Lung (tissue), 11 donors: ENCODE measurements at regions not wholly inside any gene's neighbourhood (a gene's known extent, or its start where the extent isn't known, plus 50 kb on each side); places are given as distances from the start of the nearest gene placed in this dataset.

Source experiments
- ATAC-seq: fragments of 200-7000 bp; cut with Tn5 transposase; one replicate; pipeline ENCODE4 v1.9.1; 2020; ENCODE audit warnings: moderate number of reproducible peaks; ENCODE audit not compliant: insufficient read depth, low FRiP score
- DNase-seq, 3 donors: peaks; one replicate each; pipeline ENCODE4 v3.0.0-alpha.2; 2013 to 2017
- H3K27ac ChIP-seq, 2 donors: one replicate each; pipeline ENCODE4 v1.5.1; 2013; ENCODE audit warnings: mild to moderate bottlenecking in 2 of 2, moderate library complexity in 2 of 2, control low read depth in 1 of 2, inconsistent platforms in 1 of 2, low read depth in 1 of 2, low read length in 1 of 2
- H3K27me3 ChIP-seq, 3 donors: one replicate each; pipeline ENCODE4 v1.5.1; 2013; ENCODE audit warnings: low read length in 2 of 3; ENCODE audit not compliant: control insufficient read depth in 3 of 3, insufficient read depth in 3 of 3
- H3K36me3 ChIP-seq, 4 donors: one replicate each; pipeline ENCODE4 v1.5.1; 2013; ENCODE audit warnings: low read length in 4 of 4, mild to moderate bottlenecking in 1 of 4, moderate library complexity in 1 of 4; ENCODE audit not compliant: control insufficient read depth in 4 of 4, insufficient read depth in 4 of 4
- H3K4me1 ChIP-seq, 5 donors: one replicate each; pipeline ENCODE4 v1.5.1; 2013; ENCODE audit warnings: low read length in 5 of 5, mild to moderate bottlenecking in 2 of 5, moderate library complexity in 1 of 5; ENCODE audit not compliant: control insufficient read depth in 5 of 5, insufficient read depth in 5 of 5
- H3K4me3 ChIP-seq: one replicate; pipeline ENCODE4 v1.5.1; 2013; ENCODE audit warnings: mild to moderate bottlenecking, control low read depth, moderate library complexity
- H3K9ac ChIP-seq, 2 donors: one replicate each; pipeline ENCODE4 v1.5.1; 2013; ENCODE audit warnings: low read length in 2 of 2, control low read depth in 1 of 2; ENCODE audit not compliant: insufficient read depth in 1 of 2
- H3K9me3 ChIP-seq, 4 donors: one replicate each; pipeline ENCODE4 v1.5.1; 2013; ENCODE audit warnings: low read length in 3 of 4, mild to moderate bottlenecking in 1 of 4, moderate library complexity in 1 of 4; ENCODE audit not compliant: control insufficient read depth in 4 of 4, insufficient read depth in 3 of 4
- WGBS, 2 donors: extraction: QIAGEN DNeasy Blood & Tissue Kit; methylation state at CpG; one replicate each; pipeline ENCODE4 v1.1.7; 2013; 5-methylcytosine and 5-hydroxymethylcytosine counted together
- TF ChIP-seq, protein P1 (sequence below): IDR thresholded peaks from 2 replicates; pipeline ENCODE4 v1.5.1; 2012; ENCODE audit warnings: mild to moderate bottlenecking; ENCODE audit errors: control extremely low read depth, extremely low read depth
- donor health status: control.
- donor health status: control.
- donor health status: Bipolar disorder and iron deficiency.
- donor health status: healthy.
- donor health status: DM: yes; HTN: yes; CAD: no.

DNA sequence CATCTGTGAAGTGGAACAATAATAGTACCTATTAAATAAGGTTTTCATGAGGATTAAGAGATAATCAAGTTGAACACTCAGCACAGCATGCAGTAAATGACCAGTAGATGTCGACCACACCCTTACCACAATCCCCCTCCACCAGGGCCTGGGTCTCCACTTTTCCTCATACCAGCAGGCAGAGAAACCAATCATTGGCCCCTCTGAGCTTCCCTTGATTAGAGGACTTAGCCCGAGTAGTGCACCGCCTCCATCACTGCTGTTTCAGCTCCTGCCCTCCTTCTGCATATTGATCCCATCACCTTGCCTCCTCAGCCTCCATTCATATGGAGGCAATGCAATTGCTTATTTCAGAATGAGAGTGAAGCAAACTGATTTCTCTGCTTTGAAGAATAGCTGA is 96.5 kb upstream of the CDH11 start:
- Histone ChIP-seq H3K4me1 (no peaks in the 10 kb centered on the region), H3K4me3 (no peak overlapping the region), H3K36me3 (no peaks in the 10 kb centered on the region), H3K9me3 (no peaks in the 10 kb centered on the region), H3K27ac (no peak overlapping the region), H3K27me3 (no peaks in the 10 kb centered on the region), H3K9ac (no peak overlapping the region)
- TF ChIP-seq, protein P1, sequence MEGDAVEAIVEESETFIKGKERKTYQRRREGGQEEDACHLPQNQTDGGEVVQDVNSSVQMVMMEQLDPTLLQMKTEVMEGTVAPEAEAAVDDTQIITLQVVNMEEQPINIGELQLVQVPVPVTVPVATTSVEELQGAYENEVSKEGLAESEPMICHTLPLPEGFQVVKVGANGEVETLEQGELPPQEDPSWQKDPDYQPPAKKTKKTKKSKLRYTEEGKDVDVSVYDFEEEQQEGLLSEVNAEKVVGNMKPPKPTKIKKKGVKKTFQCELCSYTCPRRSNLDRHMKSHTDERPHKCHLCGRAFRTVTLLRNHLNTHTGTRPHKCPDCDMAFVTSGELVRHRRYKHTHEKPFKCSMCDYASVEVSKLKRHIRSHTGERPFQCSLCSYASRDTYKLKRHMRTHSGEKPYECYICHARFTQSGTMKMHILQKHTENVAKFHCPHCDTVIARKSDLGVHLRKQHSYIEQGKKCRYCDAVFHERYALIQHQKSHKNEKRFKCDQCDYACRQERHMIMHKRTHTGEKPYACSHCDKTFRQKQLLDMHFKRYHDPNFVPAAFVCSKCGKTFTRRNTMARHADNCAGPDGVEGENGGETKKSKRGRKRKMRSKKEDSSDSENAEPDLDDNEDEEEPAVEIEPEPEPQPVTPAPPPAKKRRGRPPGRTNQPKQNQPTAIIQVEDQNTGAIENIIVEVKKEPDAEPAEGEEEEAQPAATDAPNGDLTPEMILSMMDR, result no peak
- WGBS, 2 donors, result 62 to 75% methylated on average over 3 of the region's 3 CpGs
- no peak for ATAC-seq
- no peak for DNase-seq

DNA sequence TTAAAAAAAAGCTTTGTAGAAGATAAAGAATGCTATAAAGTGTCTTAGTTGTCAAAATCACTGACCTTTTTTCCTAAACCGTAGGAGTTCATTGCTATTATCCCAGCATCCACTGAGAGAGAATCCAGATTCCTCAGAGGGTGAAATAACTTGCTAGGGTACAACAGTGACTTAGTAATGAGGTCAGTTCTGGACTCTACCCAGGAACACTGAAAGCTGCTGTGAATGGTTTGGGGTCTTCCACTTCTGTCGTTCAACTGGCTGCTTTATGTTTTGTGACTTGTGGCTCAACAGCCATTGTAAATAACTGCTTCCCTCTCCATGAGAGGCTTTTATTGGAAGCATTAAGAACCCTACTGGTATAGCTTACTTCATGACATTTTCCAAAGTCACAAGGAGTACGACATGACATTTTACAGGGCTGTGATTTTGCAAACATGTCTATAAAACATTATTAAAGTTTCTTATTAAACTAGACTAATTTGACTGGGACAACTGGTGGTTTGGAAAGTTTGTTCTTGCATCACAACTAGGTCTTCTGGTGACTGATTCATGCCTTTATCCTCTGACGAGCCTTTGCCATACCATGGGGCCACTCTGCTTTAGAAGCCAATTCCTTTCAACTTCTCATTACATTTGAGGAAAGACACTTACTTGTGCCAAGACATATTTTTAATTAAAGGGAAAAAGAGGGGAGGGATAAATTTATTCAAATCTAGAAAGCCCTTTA is 92.2 kb upstream of the CDH11 start:
- Histone ChIP-seq H3K9ac (no peak overlapping the region), H3K4me1 (peaks cover 0 to 5% (median 0%) of the 10 kb centered on the region in 5 donors), H3K36me3 (no peaks in the 10 kb centered on the region), H3K4me3 (no peak overlapping the region), H3K27me3 (no peaks in the 10 kb centered on the region), H3K9me3 (no peaks in the 10 kb centered on the region), H3K27ac (no peak overlapping the region)
- no peak for DNase-seq
- 67 to 76% methylated on average over 4 of the region's 4 CpGs for WGBS, 2 donors
- no peak for ATAC-seq
- TF ChIP-seq, protein P1, result no peak

GRCh38 chr16:65212791-65213190 is 90.9 kb upstream of the CDH11 start:
- ATAC-seq (no peak), DNase-seq (no peak)
- Histone ChIP-seq H3K9ac (no peak overlapping the region), H3K27ac (no peak overlapping the region), H3K4me3 (no peak overlapping the region), H3K36me3 (no peaks in the 10 kb centered on the region), H3K27me3 (no peaks in the 10 kb centered on the region), H3K9me3 (no peaks in the 10 kb centered on the region), H3K4me1 (peaks cover 0 to 5% (median 0%) of the 10 kb centered on the region in 5 donors)
- TF ChIP-seq, protein P1, result no peak
- 70 to 80% methylated on average over 5 of the region's 5 CpGs for WGBS, 2 donors

GRCh38 chr16:65212240-65212639 is 90.4 kb upstream of the CDH11 start:
- H3K4me1 ChIP-seq, result peaks cover 0 to 5% (median 0%) of the 10 kb centered on the region in 5 donors
- no peak overlapping the region for H3K27ac ChIP-seq
- no peak overlapping the region for H3K9ac ChIP-seq
- no peak for DNase-seq
- H3K4me3 ChIP-seq, result no peak overlapping the region
- no peaks in the 10 kb centered on the region for H3K36me3 ChIP-seq
- 75 to 78% methylated on average over 6 of the region's 6 CpGs for WGBS, 2 donors
- ATAC-seq, result no peak
- TF ChIP-seq, protein P1, result no peak
- no peaks in the 10 kb centered on the region for H3K9me3 ChIP-seq
- H3K27me3 ChIP-seq, result no peaks in the 10 kb centered on the region
